ENCODE measurements at regions not wholly inside any gene's neighbourhood (a gene's known extent, or its start where the extent isn't known, plus 50 kb on each side); places are given as distances from the start of the nearest gene placed in this dataset.

GRCh38 chr18:4603955-4604354 lies 148.8 kb upstream of the DLGAP1 start:
- no peak for TF ChIP-seq SMC3 (IDR thresholded peaks at IDR 0.05)
- TF ChIP-seq ZNF302 (CRISPR knock-in tag; IDR thresholded peaks at IDR 0.05), result no peak
- no peak for TF ChIP-seq CTCF (IDR thresholded peaks at IDR 0.05)
- no peak for TF ChIP-seq POLR2A (IDR thresholded peaks at IDR 0.05; ENCODE audit: low read length)
- TF ChIP-seq EP300 (IDR thresholded peaks at IDR 0.05), result no peak
- no peak for TF ChIP-seq CHD4 (IDR thresholded peaks at IDR 0.05; ENCODE audit: borderline replicate concordance)
- TF ChIP-seq NR3C1 (IDR thresholded peaks at IDR 0.05), result no peak
- no peak for TF ChIP-seq ZFP36 (IDR thresholded peaks at IDR 0.05; ENCODE audit: borderline replicate concordance, partially characterized antibody)
- TF ChIP-seq TFCP2L1 (CRISPR knock-in tag; IDR thresholded peaks at IDR 0.05), result no peak

Measured in A549 (cell line).